CD14-positive monocyte (primary cell): ENCODE measurements at regions not wholly inside any gene's neighbourhood (a gene's known extent, or its start where the extent isn't known, plus 50 kb on each side); places are given as distances from the start of the nearest gene placed in this dataset.

Experiments used
- DNase-seq, 3 donors: peaks; one replicate each; pipeline ENCODE4 v3.0.0-alpha.2; 2011 to 2022
- H2AFZ ChIP-seq: 2 replicates; pipeline ENCODE4 v1.6.0; 2012; ENCODE audit warnings: mild to moderate bottlenecking, low read depth, low read length, inconsistent platforms; ENCODE audit not compliant: insufficient read depth, poor library complexity, severe bottlenecking
- H3K27ac ChIP-seq, 2 donors: 1 replicate in 1 of 2; 2 replicates in 1 of 2; pipeline ENCODE4 v1.5.1; 2012 to 2013; ENCODE audit warnings: low read length in 2 of 2, control low read depth in 1 of 2, inconsistent platforms in 1 of 2, low read depth in 1 of 2, mild to moderate bottlenecking in 1 of 2
- H3K27me3 ChIP-seq, 2 donors: one replicate each; pipeline versions ENCODE4 v1.6.0 to v1.6.1; 2011 to 2013; ENCODE audit warnings: low read length in 2 of 2; ENCODE audit not compliant: control insufficient read depth in 2 of 2, insufficient read depth in 2 of 2
- H3K36me3 ChIP-seq, 2 donors: replicated peaks in 1 of 2; 1 replicate in 1 of 2; 2 replicates in 1 of 2; pipeline versions ENCODE4 v1.5.1 to v1.6.1; 2012 to 2013; ENCODE audit warnings: low read length in 2 of 2, control low read depth in 1 of 2, inconsistent platforms in 1 of 2, mild to moderate bottlenecking in 1 of 2; ENCODE audit not compliant: insufficient read depth in 2 of 2, control insufficient read depth in 1 of 2
- H3K4me1 ChIP-seq, 2 donors: 1 replicate in 1 of 2; 2 replicates in 1 of 2; pipeline versions ENCODE4 v1.5.1 to v1.6.1; 2012 to 2013; ENCODE audit warnings: low read length in 2 of 2, control low read depth in 1 of 2, inconsistent platforms in 1 of 2, mild to moderate bottlenecking in 1 of 2, moderate library complexity in 1 of 2; ENCODE audit not compliant: insufficient read depth in 2 of 2, control insufficient read depth in 1 of 2
- H3K4me2 ChIP-seq: replicated peaks from 2 replicates; pipeline ENCODE3; 2012; ENCODE audit warnings: low read length, moderate library complexity, mild to moderate bottlenecking; ENCODE audit not compliant: poor library complexity, severe bottlenecking; ENCODE audit errors: extremely low read depth
- H3K4me3 ChIP-seq, 3 experiments: fragments of 200-600 bp in 1 of 3; sonication (generic) in 1 of 3; replicated peaks in 1 of 3; 1 replicate in 2 of 3; 2 replicates in 1 of 3; pipeline ENCODE4 v1.5.1; 2011 to 2013; ENCODE audit warnings: low read length in 3 of 3, mild to moderate bottlenecking in 3 of 3, control low read depth in 2 of 3, low read depth in 2 of 3, inconsistent platforms in 1 of 3, moderate library complexity in 1 of 3
- H3K79me2 ChIP-seq: 2 replicates; pipeline ENCODE4 v1.6.0; 2012; ENCODE audit warnings: mild to moderate bottlenecking, control low read depth, inconsistent platforms, low read length, moderate library complexity; ENCODE audit not compliant: insufficient read depth
- H3K9ac ChIP-seq: 2 replicates; pipeline ENCODE4 v1.6.0; 2017; ENCODE audit warnings: low read length, mild to moderate bottlenecking; ENCODE audit not compliant: insufficient read depth, poor library complexity, severe bottlenecking
- H3K9me3 ChIP-seq, 2 donors: replicated peaks in 1 of 2; 1 replicate in 1 of 2; 2 replicates in 1 of 2; pipeline versions ENCODE4 v1.5.1 to v1.6.1; 2012 to 2013; ENCODE audit warnings: low read length in 2 of 2, control low read depth in 1 of 2; ENCODE audit not compliant: control insufficient read depth in 1 of 2, insufficient read depth in 1 of 2
- H4K20me1 ChIP-seq: 2 replicates; pipeline ENCODE4 v1.6.0; 2012; ENCODE audit warnings: mild to moderate bottlenecking, low read length, control low read depth, moderate library complexity; ENCODE audit not compliant: insufficient read depth
- H3K27ac Mint-ChIP-seq, 7 donors: one replicate each; pipeline ENCODE4 v1.8.0; 2020; ENCODE audit warnings: mild to moderate bottlenecking in 7 of 7, mixed read lengths in 7 of 7, moderate library complexity in 6 of 7, inconsistent platforms in 2 of 7
- H3K27me3 Mint-ChIP-seq, 3 donors: one replicate each; pipeline ENCODE4 v1.8.0; 2021 to 2022; ENCODE audit warnings: low read depth in 3 of 3, mild to moderate bottlenecking in 3 of 3, mixed read lengths in 3 of 3, moderate library complexity in 3 of 3, inconsistent platforms in 1 of 3
- H3K36me3 Mint-ChIP-seq, 2 donors: one replicate each; pipeline ENCODE4 v1.8.0; 2020; ENCODE audit warnings: mixed read lengths in 2 of 2, inconsistent platforms in 1 of 2, mild to moderate bottlenecking in 1 of 2
- H3K4me1 Mint-ChIP-seq: one replicate; pipeline ENCODE4 v1.8.0; 2020; ENCODE audit warnings: mild to moderate bottlenecking, mixed read lengths
- H3K4me3 Mint-ChIP-seq, 2 donors: one replicate each; pipeline ENCODE4 v1.8.0; 2020; ENCODE audit warnings: mild to moderate bottlenecking in 2 of 2, mixed read lengths in 2 of 2, moderate library complexity in 1 of 2
- H3K9me3 Mint-ChIP-seq, 7 donors: one replicate each; pipeline ENCODE4 v1.8.0; 2020 to 2022; ENCODE audit warnings: mixed read lengths in 7 of 7, mild to moderate bottlenecking in 6 of 7, moderate library complexity in 6 of 7, inconsistent platforms in 2 of 7
- WGBS: methylation state at CpG from one replicate; pipeline ENCODE4 v1.1.5; 2013; ENCODE audit warnings: missing lambda C conversion rate; ENCODE audit not compliant: insufficient coverage; 5-methylcytosine and 5-hydroxymethylcytosine counted together
- intact Hi-C, 2 donors: fragments of 100-400 bp; cut with micrococcal nuclease; formaldehyde crosslinking; loops; one replicate each; pipeline versions ENCODE4 v1.15.0 to v1.15.1; 2023
- TF ChIP-seq, protein P1 (sequence below): fragments of 200-600 bp; IDR thresholded peaks from one replicate; pipeline ENCODE4 v1.8.0; 2022; ENCODE audit warnings: antibody characterized with exemption, mild to moderate bottlenecking

DNA sequence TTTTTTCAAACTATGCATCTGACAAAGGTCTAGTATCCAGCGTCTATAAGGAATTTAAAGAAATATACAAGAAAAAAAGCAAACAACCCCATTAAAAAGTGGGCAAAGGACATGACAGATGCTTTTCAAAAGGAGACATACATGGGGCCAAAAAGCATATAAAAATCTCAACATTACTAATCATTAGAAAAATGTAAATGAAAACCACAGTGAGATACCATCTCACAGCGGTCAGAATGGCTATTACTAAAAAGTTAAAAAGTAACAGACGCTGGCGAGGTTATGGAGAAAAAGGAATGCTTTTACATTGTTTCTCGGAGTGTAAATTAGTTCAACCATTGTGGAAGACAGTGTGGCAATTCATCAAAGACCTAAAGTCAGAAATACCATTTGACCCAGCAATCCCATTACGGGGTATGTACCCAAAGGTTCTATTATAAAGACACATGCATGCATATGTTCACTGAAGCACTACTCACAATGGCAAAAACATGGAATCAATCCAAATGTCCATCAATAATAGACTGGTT lies 643.1 kb upstream of the LRRTM1 start:
- H3K4me3 ChIP-seq = no peak overlapping the region
- no peaks in the 10 kb centered on the region for H3K4me1 ChIP-seq
- intact Hi-C loops = no loop called here
- no peaks in the 10 kb centered on the region for H3K4me1 Mint-ChIP-seq
- no peak overlapping the region for H3K27ac ChIP-seq
- no peaks in the 10 kb centered on the region for H3K36me3 ChIP-seq
- no peak overlapping the region for H2AFZ ChIP-seq
- H3K79me2 ChIP-seq = no peaks in the 10 kb centered on the region
- TF ChIP-seq, protein P1, sequence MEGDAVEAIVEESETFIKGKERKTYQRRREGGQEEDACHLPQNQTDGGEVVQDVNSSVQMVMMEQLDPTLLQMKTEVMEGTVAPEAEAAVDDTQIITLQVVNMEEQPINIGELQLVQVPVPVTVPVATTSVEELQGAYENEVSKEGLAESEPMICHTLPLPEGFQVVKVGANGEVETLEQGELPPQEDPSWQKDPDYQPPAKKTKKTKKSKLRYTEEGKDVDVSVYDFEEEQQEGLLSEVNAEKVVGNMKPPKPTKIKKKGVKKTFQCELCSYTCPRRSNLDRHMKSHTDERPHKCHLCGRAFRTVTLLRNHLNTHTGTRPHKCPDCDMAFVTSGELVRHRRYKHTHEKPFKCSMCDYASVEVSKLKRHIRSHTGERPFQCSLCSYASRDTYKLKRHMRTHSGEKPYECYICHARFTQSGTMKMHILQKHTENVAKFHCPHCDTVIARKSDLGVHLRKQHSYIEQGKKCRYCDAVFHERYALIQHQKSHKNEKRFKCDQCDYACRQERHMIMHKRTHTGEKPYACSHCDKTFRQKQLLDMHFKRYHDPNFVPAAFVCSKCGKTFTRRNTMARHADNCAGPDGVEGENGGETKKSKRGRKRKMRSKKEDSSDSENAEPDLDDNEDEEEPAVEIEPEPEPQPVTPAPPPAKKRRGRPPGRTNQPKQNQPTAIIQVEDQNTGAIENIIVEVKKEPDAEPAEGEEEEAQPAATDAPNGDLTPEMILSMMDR = no peak
- no peak overlapping the region for H3K4me3 Mint-ChIP-seq
- H3K27me3 ChIP-seq = no peaks in the 10 kb centered on the region
- no peaks in the 10 kb centered on the region for H3K36me3 Mint-ChIP-seq
- no peak overlapping the region for H3K4me2 ChIP-seq
- no peak for DNase-seq
- no peak overlapping the region for H3K27ac Mint-ChIP-seq
- peaks cover 0 to 3% (median 0%) of the 10 kb centered on the region in 7 donors for H3K9me3 Mint-ChIP-seq
- peaks cover 0 to 5% of the 10 kb centered on the region in 2 donors for H3K9me3 ChIP-seq
- no peak overlapping the region for H3K9ac ChIP-seq
- H4K20me1 ChIP-seq = no peaks in the 10 kb centered on the region
- H3K27me3 Mint-ChIP-seq = peaks cover 0 to 1% (median 0%) of the 10 kb centered on the region in 3 donors
- WGBS = no CpG with 5 or more reads among the region's 6 CpGs

DNA sequence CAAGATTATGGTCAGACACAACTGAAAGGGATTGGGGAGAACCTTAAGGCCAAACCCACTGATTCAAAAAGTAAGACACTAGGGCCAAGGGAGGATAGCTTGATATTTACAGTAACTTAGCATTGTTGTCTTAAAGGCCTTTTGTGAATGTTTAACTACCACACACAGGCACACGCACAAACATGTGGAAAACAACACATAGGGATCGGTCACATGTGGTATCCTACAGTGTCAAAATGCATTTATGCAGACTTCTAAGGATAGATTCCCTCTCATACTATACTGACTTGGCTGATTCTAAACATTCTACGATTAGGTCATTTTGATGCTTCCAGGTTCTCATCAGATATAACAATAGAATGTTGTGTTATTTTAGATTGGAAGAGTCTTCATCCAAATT lies 638.9 kb upstream of the LRRTM1 start:
- no peaks in the 10 kb centered on the region for H3K27me3 ChIP-seq
- H3K9ac ChIP-seq = no peak overlapping the region
- H3K4me1 Mint-ChIP-seq = no peaks in the 10 kb centered on the region
- H3K27ac ChIP-seq = no peak overlapping the region
- no peak overlapping the region for H3K4me3 ChIP-seq
- no peaks in the 10 kb centered on the region for H3K27me3 Mint-ChIP-seq
- H3K9me3 Mint-ChIP-seq = peaks cover 0 to 5% (median 0%) of the 10 kb centered on the region in 7 donors
- intact Hi-C loops = no loop called here
- H2AFZ ChIP-seq = no peak overlapping the region
- H3K27ac Mint-ChIP-seq = no peak overlapping the region
- DNase-seq = no peak
- no peaks in the 10 kb centered on the region for H3K36me3 Mint-ChIP-seq
- H3K9me3 ChIP-seq = peaks cover 0 to 5% of the 10 kb centered on the region in 2 donors
- H3K79me2 ChIP-seq = no peaks in the 10 kb centered on the region
- no peak overlapping the region for H3K4me3 Mint-ChIP-seq
- H3K36me3 ChIP-seq = no peaks in the 10 kb centered on the region
- TF ChIP-seq, protein P1 = no peak
- no peaks in the 10 kb centered on the region for H3K4me1 ChIP-seq
- H4K20me1 ChIP-seq = no peaks in the 10 kb centered on the region
- no peak overlapping the region for H3K4me2 ChIP-seq
- 100% methylated on average over 1 of the region's 3 CpGs for WGBS
